Gastroesophageal sphincter (tissue), 4 donors: ENCODE measurements at regions not wholly inside any gene's neighbourhood (a gene's known extent, or its start where the extent isn't known, plus 50 kb on each side); places are given as distances from the start of the nearest gene placed in this dataset.

Source experiments
- ATAC-seq: fragments of 150-250 bp; one replicate; pipeline ENCODE4 v1.9.1; 2016; ENCODE audit warnings: mild to moderate bottlenecking, moderate library complexity
- H3K27ac ChIP-seq, 4 donors: fragments of 200-600 bp; sonication (generic) in 3 of 4; 1 replicate in 3 of 4; 2 replicates in 1 of 4; pipeline ENCODE4 v1.5.1; 2016 to 2019
- H3K27me3 ChIP-seq: fragments of 200-600 bp; sonication (generic); one replicate; pipeline ENCODE4 v1.5.1; 2019
- H3K36me3 ChIP-seq, 2 donors: fragments of 200-600 bp; sonication (generic); one replicate each; pipeline ENCODE4 v1.5.1; 2019; ENCODE audit warnings: control low read depth in 1 of 2
- H3K4me1 ChIP-seq, 3 donors: fragments of 200-600 bp; sonication (generic); 1 replicate in 2 of 3; 2 replicates in 1 of 3; pipeline ENCODE4 v1.5.1; 2016 to 2019; ENCODE audit warnings: control low read depth in 2 of 3
- H3K4me3 ChIP-seq, 2 donors: fragments of 200-600 bp; sonication (generic); one replicate each; pipeline ENCODE4 v1.5.1; 2019; ENCODE audit warnings: mild to moderate bottlenecking in 1 of 2, moderate library complexity in 1 of 2
- H3K9me3 ChIP-seq, 3 donors: fragments of 200-600 bp; sonication (generic); one replicate each; pipeline ENCODE4 v1.5.1; 2017 to 2019; ENCODE audit warnings: control low read depth in 2 of 3
- CTCF ChIP-seq, 4 experiments: fragments of 200-600 bp in 2 of 4; fragments of 450-650 bp in 2 of 4; sonication (generic) in 1 of 4; IDR thresholded peaks; one replicate each; pipeline ENCODE4 v1.5.1; 2017 to 2019; ENCODE audit warnings: antibody characterized with exemption in 4 of 4, mild to moderate bottlenecking in 2 of 4, moderate library complexity in 2 of 4
- EP300 ChIP-seq: sonication (generic); formaldehyde crosslinking; IDR thresholded peaks from one replicate; pipeline ENCODE4 v1.6.1; 2017; ENCODE audit warnings: antibody characterized with exemption, mild to moderate bottlenecking
- POLR2A ChIP-seq, 2 donors: fragments of 450-650 bp; IDR thresholded peaks; one replicate each; pipeline ENCODE4 v1.6.1; 2017; ENCODE audit warnings: antibody characterized with exemption in 2 of 2, mild to moderate bottlenecking in 2 of 2, moderate library complexity in 1 of 2
- POLR2AphosphoS5 ChIP-seq: sonication (generic); formaldehyde crosslinking; IDR thresholded peaks from one replicate; pipeline ENCODE4 v1.6.1; 2017; ENCODE audit warnings: antibody characterized with exemption
- WGBS, 2 donors: methylation state at CpG; one replicate each; pipeline ENCODE4 v1.1.5; 2018; ENCODE audit warnings: low coverage in 1 of 2; 5-methylcytosine and 5-hydroxymethylcytosine counted together

- WGBS, 2 donors: 93 to 94% methylated on average over 4 of the region's 4 CpGs
- Histone ChIP-seq H3K27ac (no peak overlapping the region), H3K4me3 (no peak overlapping the region), H3K36me3 (no peaks in the 10 kb centered on the region), H3K27me3 (no peaks in the 10 kb centered on the region), H3K4me1 (peaks cover 0 to 5% (median 0%) of the 10 kb centered on the region in 3 donors), H3K9me3 (peaks cover 0 to 13% (median 0%) of the 10 kb centered on the region in 3 donors)
- no peak for ATAC-seq
- TF ChIP-seq EP300: no peak
- no peak for TF ChIP-seq POLR2A (IDR thresholded peaks at IDR 0.05)
- TF ChIP-seq CTCF (IDR thresholded peaks at IDR 0.05): no peak
- TF ChIP-seq POLR2AphosphoS5: no peak
Measured at GRCh38 chr9:86670536-86670935, 276.8 kb downstream of the GAS1 start.

DNA sequence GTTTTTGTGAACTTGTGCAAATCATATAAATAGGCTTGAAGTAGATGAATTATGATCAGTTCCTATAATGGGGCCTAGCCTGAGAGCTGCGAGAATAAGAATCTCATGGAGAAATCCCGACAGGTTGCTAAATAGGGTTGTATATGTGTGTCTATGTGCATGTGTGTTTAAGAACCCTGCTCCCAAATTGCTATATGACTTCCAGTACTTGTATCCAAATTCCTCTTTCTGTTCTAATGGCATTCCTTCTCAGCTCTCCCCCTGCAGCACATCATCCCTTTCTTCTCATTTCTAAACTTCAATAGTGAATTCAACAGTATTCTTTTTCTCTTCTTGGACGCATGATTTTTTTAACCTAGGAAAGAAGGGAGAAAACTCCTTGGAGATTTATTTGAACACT lies 277.2 kb downstream of the GAS1 start:
- Histone ChIP-seq H3K4me1 (peaks cover 0 to 5% (median 0%) of the 10 kb centered on the region in 3 donors), H3K4me3 (no peak overlapping the region), H3K27me3 (no peaks in the 10 kb centered on the region), H3K9me3 (peaks cover 0 to 13% (median 0%) of the 10 kb centered on the region in 3 donors), H3K36me3 (no peaks in the 10 kb centered on the region), H3K27ac (no peak overlapping the region)
- TF ChIP-seq EP300 (no peak), POLR2AphosphoS5 (no peak), CTCF (IDR thresholded peaks at IDR 0.05) (no peak), POLR2A (IDR thresholded peaks at IDR 0.05) (no peak)
- no peak for ATAC-seq
- WGBS, 2 donors: 98 to 100% methylated on average over 3 of the region's 3 CpGs

DNA sequence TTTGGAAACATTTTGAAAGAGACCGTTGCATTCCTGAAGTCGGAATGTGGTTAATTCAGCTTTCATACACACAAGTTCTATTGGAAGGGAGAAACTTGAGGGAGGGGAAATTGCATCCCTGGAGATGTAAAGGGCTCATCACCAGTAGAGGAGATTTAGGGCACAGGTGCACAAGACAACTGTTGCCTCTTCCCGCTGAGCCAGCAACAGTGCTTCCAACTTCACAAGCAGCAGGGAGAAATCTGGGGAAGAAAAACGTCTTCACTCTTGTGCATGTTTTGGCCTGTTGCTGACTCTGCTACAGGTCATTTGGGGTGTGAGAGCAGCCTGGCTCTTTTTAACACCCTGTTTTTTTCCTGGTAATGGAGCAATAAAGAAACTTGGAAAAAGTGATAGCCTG lies 277.9 kb downstream of the GAS1 start:
- Histone ChIP-seq H3K4me1 (peaks cover 0 to 5% (median 0%) of the 10 kb centered on the region in 3 donors), H3K36me3 (no peaks in the 10 kb centered on the region), H3K27ac (no peak overlapping the region), H3K27me3 (no peaks in the 10 kb centered on the region), H3K4me3 (no peak overlapping the region), H3K9me3 (peaks cover 0 to 13% (median 0%) of the 10 kb centered on the region in 3 donors)
- peak; percentile 69 for ATAC-seq
- TF ChIP-seq CTCF (IDR thresholded peaks at IDR 0.05) (no peak), POLR2A (IDR thresholded peaks at IDR 0.05) (no peak), POLR2AphosphoS5 (no peak)
- 57 to 65% methylated on average over 4 of the region's 4 CpGs for WGBS, 2 donors

DNA sequence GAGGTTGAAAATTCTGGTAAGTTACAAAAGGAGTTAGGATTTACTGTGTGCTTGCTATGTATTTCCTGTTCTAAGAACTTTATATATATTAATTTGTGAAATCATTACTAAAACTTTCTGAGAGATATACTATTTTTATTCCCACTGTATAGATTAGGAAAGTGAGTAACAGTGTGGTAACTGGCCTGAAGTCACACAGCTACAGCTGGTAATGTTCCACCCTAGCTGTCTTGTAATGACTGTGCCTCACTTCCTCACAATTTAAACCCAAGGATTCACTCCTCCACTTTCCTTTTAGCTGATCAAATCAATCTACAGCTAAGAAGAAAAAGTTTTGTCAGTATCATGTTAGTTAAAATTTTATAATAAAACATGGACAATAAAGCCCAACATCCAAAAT lies 278.8 kb downstream of the GAS1 start:
- Histone ChIP-seq H3K27me3 (no peaks in the 10 kb centered on the region), H3K36me3 (no peaks in the 10 kb centered on the region), H3K4me1 (peaks cover 0 to 5% (median 0%) of the 10 kb centered on the region in 3 donors), H3K9me3 (peaks cover 0 to 13% (median 0%) of the 10 kb centered on the region in 3 donors), H3K4me3 (no peak overlapping the region), H3K27ac (no peak overlapping the region)
- no peak for TF ChIP-seq POLR2AphosphoS5
- TF ChIP-seq POLR2A (IDR thresholded peaks at IDR 0.05): no peak
- TF ChIP-seq EP300: no peak
- no peak for TF ChIP-seq CTCF (IDR thresholded peaks at IDR 0.05)
- ATAC-seq: no peak

- Histone ChIP-seq H3K4me3 (no peak overlapping the region), H3K27me3 (no peaks in the 10 kb centered on the region), H3K36me3 (no peaks in the 10 kb centered on the region), H3K4me1 (no peaks in the 10 kb centered on the region), H3K9me3 (peaks cover 0 to 13% (median 0%) of the 10 kb centered on the region in 3 donors), H3K27ac (no peak overlapping the region)
- no peak for ATAC-seq
- WGBS, 2 donors: 87 to 100% methylated on average over 1 to 2 of the region's 4 CpGs
- TF ChIP-seq CTCF (IDR thresholded peaks at IDR 0.05): no peak
- TF ChIP-seq POLR2A (IDR thresholded peaks at IDR 0.05): no peak
- TF ChIP-seq EP300: no peak
- no peak for TF ChIP-seq POLR2AphosphoS5
Measured at GRCh38 chr9:86667307-86667706, 280.0 kb downstream of the GAS1 start.
